Testis (tissue), 2 donors: ENCODE measurements at regions not wholly inside any gene's neighbourhood (a gene's known extent, or its start where the extent isn't known, plus 50 kb on each side); places are given as distances from the start of the nearest gene placed in this dataset.

Experiments
- CTCF ChIP-seq, 3 experiments: fragments of 450-650 bp in 2 of 3; fragments of 200-600 bp in 1 of 3; sonication (generic) in 1 of 3; IDR thresholded peaks; one replicate each; pipeline ENCODE4 v1.5.1; 2016 to 2019; ENCODE audit warnings: antibody characterized with exemption in 3 of 3, mild to moderate bottlenecking in 2 of 3, moderate library complexity in 1 of 3
- POLR2A ChIP-seq: fragments of 450-650 bp; IDR thresholded peaks from one replicate; pipeline ENCODE4 v1.6.1; 2017; ENCODE audit warnings: antibody characterized with exemption, mild to moderate bottlenecking, moderate library complexity

- no peak for TF ChIP-seq CTCF (IDR thresholded peaks at IDR 0.05)
- no peak for TF ChIP-seq POLR2A
These were observed 66.5 kb upstream of the PAGE1 start for GRCh38 chrX:49762175-49762720.
